Globus pallidus (tissue), 1 donor: ENCODE measurements at regions not wholly inside any gene's neighbourhood (a gene's known extent, or its start where the extent isn't known, plus 50 kb on each side); places are given as distances from the start of the nearest gene placed in this dataset.
"Not testable (repeated sequence)": the region's sequence is repeated elsewhere in the genome, so short reads cannot be mapped to it uniquely, and the experiment has no call there.

ENCODE experiments used
- DNase-seq: peaks from one replicate; pipeline ENCODE4 v3.0.0-alpha.2; 2015; ENCODE audit warnings: low spot score

GRCh38 chr4:23956601-23957364 lies 66.9 kb upstream of the PPARGC1A start:
- no peak for DNase-seq

- no peak for DNase-seq
These were observed 62.4 kb upstream of the PPARGC1A start for GRCh38 chr4:23952258-23952657.

DNA sequence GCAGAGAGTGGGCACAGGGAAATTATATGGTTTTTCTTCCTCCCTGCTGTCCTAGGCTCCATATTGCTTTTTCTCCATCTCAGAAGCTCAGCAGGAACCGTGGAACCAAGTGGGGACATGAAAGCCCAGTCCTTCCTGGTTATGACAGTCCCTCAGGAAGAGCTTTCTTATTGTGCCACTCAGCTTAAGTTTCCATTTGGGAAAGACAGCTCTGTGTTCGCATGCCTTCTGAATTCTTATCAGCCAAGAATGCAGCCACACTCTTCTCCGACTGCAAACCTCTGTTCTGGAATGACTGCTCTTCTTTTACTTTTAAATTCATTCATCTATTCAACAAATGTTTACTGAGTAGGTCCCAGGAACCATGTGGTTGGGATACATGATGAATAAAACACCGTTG lies 58.0 kb upstream of the PPARGC1A start:
- no peak for DNase-seq

DNA sequence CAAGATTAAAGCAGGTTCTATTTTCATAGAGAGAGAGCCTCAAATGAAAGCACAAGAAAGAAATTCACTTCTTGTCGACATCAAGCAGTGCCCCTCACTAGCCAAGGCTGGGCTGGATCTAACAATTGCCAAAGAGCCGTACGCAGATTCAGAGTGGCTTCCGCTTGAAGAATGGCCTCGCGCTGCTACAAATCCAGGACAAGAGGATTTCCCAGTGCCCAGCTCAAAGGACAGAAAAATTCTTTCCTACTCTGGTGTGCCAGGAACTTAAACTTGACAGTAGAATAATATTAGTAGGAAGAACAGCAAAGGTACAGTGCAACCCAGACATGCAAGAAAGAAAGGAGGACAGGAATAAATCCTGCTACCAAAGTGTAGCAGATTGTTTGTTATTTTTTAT lies 56.5 kb upstream of the PPARGC1A start:
- DNase-seq: no peak

GRCh38 chr4:23945451-23946017 lies 55.7 kb upstream of the PPARGC1A start:
- no peak for DNase-seq

DNA sequence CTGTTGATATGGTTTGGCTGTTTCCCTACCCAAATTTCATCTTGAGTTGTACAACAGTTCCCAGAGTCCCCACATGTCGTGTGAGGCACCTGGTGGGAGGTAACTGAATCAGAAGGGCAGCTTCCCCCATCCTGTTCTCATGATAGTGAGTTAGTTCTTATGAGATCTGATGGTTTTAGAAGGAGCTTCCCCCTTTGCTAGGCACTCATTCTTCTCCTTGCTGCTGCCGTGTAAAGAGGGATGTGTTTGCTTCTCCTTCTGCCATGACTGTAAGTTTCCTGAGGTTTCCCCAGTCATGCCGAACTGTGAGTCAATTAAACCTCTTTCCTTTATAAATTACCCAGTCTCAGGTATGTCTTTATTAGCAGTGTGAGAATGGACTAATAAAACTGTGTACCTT lies 54.7 kb upstream of the PPARGC1A start:
- DNase-seq: not testable (repeated sequence)

- no peak for DNase-seq
These were observed 53.6 kb upstream of the PPARGC1A start for GRCh38 chr4:23943478-23943877.

- DNase-seq: no peak
These were observed 52.6 kb upstream of the PPARGC1A start for GRCh38 chr4:23942471-23942870.
